ENCODE measurements at regions not wholly inside any gene's neighbourhood (a gene's known extent, or its start where the extent isn't known, plus 50 kb on each side); places are given as distances from the start of the nearest gene placed in this dataset.
A peak's percentile ranks its signal among the peaks of the same experiment; 100 is the strongest.
"Not testable (repeated sequence)": the region's sequence is repeated elsewhere in the genome, so short reads cannot be mapped to it uniquely, and the experiment has no call there.

DNA sequence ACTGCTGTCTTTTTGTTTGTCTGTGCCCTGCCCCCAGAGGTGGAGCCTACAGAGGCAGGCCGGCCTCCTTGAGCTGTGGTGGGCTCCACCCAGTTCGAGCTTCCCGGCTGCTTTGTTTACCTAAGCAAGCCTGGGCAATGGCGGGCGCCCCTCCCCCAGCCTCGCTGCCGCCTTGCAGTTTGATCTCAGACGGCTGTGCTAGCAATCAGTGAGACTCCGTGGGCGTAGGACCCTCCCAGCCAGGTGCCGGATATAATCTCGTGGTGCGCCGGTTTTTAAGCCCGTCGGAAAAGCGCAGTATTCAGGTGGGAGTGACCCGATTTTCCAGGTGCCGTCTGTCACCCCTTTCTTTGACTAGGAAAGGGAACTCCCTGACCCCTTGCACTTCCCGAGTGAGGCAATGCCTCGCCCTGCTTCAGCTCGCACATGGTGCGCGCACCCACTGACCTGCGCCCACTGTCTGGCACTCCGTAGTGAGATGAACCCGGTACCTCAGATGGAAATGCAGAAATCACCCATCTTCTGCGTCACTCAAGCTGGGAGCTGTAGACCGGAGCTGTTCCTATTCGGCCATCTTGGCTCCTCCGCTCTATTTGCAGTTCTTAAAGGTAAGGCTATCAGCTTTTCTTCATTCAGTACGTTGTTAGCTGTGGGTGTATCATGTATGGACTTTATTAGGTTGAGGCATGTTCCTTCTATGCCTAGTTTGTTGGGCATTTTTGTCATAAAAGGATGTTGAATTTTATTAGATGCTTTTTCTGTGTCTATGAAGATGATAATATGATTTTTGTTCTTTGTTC is 178.3 kb downstream of the CDCA7 start:
- WGBS, 10 experiments, result 13 to 100% (median 58%) methylated on average over 1 to 6 of the region's 32 CpGs; no CpG with 5 or more reads in 4 of the 10 experiments
- peak overlapping the region in 1 of 2 donors; percentile 2 for H3K27ac ChIP-seq
- ATAC-seq (replicated peaks in 6 of 8); H3K4me1 ChIP-seq (replicated peaks in 1 of 2); in situ Hi-C loops (cut with MboI; ENCODE audit: low pct_unique_long_range_greater_than_20kb in 2 of 9, low sequenced_read_pairs in 9 of 9, unreplicated experiment in 9 of 9): not testable (repeated sequence)
- H3K4me3 ChIP-seq, result peak overlapping the region; percentile 16 to 34 (median 21)

DNA sequence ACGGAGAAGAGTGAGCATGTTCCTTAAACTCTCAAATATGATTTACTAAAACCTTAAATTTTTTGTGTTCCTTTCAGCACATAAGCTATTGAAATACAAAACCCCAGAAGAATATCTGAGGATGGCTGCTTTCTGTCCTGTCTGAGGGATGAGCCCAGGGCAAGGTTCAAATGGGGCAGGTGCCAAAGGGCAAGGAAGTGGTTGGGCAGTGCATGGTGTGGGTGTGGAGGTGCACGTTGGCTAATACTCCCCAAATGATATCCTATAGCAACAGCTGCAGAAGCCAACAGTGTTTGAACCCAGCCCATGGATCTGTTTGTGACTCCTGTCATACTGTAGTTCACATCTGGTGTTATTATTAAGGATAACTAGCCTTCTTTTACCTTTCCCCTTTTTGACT is 183.0 kb downstream of the CDCA7 start:
- ATAC-seq (replicated peaks in 6 of 8), result no peak
- no peak overlapping the region for H3K27ac ChIP-seq
- in situ Hi-C loops (cut with MboI; ENCODE audit: low pct_unique_long_range_greater_than_20kb in 2 of 9, low sequenced_read_pairs in 9 of 9, unreplicated experiment in 9 of 9), result no loop called here
- WGBS, 10 experiments, result 0 to 100% (median 86%) methylated on average over 1 to 2 of the region's 2 CpGs; no CpG with 5 or more reads in 3 of the 10 experiments
- H3K4me3 ChIP-seq, result no peak overlapping the region
- H3K4me1 ChIP-seq (replicated peaks in 1 of 2), result no peaks in the 10 kb centered on the region

DNA sequence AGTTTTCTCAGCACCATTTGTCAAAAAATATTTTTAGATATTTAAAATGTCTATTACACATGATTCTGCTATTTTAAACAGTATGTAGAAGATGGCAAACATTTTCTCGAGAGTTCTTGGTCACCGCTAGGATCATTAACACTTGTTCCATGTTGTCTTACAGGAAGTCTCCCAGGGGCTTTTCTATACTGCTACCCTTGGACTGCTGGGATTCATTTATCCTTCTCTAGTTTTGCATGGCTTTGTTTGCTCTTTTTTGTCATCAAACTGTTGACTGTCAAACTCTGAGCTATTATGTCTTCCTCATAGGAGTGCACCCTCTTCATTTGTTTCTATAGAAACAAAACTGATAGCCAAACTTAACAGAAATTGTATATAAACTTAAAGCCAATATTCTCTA is 184.9 kb downstream of the CDCA7 start:
- in situ Hi-C loops (cut with MboI; ENCODE audit: low pct_unique_long_range_greater_than_20kb in 2 of 9, low sequenced_read_pairs in 9 of 9, unreplicated experiment in 9 of 9), result no loop called here
- ATAC-seq (replicated peaks in 6 of 8), result peak in 1 of 8 experiments; percentile 92
- H3K27ac ChIP-seq, result no peak overlapping the region
- WGBS, 10 experiments, result 70 to 100% (median 95%) methylated on average over 2 of the region's 2 CpGs; no CpG with 5 or more reads in 1 of the 10 experiments
- H3K4me3 ChIP-seq, result no peak overlapping the region
- no peaks in the 10 kb centered on the region for H3K4me1 ChIP-seq (replicated peaks in 1 of 2)

GRCh38 chr2:173544641-173545363 is 190.1 kb downstream of the CDCA7 start:
- Histone ChIP-seq H3K4me3 (no peak overlapping the region), H3K27ac (no peak overlapping the region), H3K4me1 (replicated peaks in 1 of 2) (no peaks in the 10 kb centered on the region)
- in situ Hi-C loops (cut with MboI; ENCODE audit: low pct_unique_long_range_greater_than_20kb in 2 of 9, low sequenced_read_pairs in 9 of 9, unreplicated experiment in 9 of 9), result no loop called here
- 45 to 96% (median 69%) methylated on average over 3 to 6 of the region's 6 CpGs; no CpG with 5 or more reads in 1 of the 10 experiments for WGBS, 10 experiments
- no peak for ATAC-seq (replicated peaks in 6 of 8)

DNA sequence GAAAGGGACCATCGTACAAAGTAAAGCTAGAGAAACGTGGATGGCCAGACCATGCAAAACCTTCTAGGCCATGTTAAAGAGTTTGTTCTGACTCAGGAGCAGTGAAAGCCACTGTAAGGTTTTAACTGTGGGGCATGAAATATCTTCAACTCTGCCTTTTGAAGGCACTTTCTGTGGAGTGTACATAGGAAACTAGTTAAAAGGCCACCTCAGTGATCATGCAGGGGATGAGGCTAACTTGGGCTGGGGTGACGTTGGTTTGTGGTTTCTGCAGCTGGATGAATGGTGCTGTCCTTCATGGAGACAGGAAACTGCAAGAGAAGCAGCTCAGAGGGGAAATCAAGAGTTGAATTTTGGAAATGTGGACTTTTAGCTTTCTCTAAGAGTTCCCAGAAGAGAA is 190.7 kb downstream of the CDCA7 start:
- Histone ChIP-seq H3K4me3 (no peak overlapping the region), H3K27ac (no peak overlapping the region), H3K4me1 (replicated peaks in 1 of 2) (no peaks in the 10 kb centered on the region)
- 59 to 86% (median 78%) methylated on average over 2 to 3 of the region's 3 CpGs; no CpG with 5 or more reads in 5 of the 10 experiments for WGBS, 10 experiments
- in situ Hi-C loops (cut with MboI; ENCODE audit: low pct_unique_long_range_greater_than_20kb in 2 of 9, low sequenced_read_pairs in 9 of 9, unreplicated experiment in 9 of 9), result no loop called here
- ATAC-seq (replicated peaks in 6 of 8), result no peak

DNA sequence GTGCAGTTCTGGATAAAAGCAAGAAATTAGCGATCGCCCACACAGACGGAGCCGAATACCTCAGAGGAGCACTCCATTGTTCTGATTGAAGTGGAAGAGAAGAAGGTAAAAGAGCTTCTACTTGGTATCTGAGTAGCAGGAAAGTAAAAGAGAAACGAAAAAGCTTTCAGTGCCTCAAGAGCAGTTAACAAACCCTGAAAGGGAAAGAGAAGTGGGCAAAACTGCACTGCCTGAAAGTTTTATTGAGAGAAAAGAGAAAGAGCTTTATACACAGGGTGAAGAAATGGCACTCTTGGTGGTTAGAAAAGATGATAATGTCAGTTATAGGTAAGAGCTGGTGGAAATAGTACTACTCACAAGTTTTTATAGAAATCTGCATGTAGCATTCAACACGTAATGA is 192.8 kb downstream of the CDCA7 start:
- H3K27ac ChIP-seq, result no peak overlapping the region
- H3K4me3 ChIP-seq, result no peak overlapping the region
- ATAC-seq (replicated peaks in 6 of 8), result no peak
- in situ Hi-C loops (cut with MboI; ENCODE audit: low pct_unique_long_range_greater_than_20kb in 2 of 9, low sequenced_read_pairs in 9 of 9, unreplicated experiment in 9 of 9), result no loop called here
- H3K4me1 ChIP-seq (replicated peaks in 1 of 2), result no peaks in the 10 kb centered on the region
- WGBS, 10 experiments, result 77 to 100% (median 84%) methylated on average over 1 to 6 of the region's 6 CpGs; no CpG with 5 or more reads in 1 of the 10 experiments

DNA sequence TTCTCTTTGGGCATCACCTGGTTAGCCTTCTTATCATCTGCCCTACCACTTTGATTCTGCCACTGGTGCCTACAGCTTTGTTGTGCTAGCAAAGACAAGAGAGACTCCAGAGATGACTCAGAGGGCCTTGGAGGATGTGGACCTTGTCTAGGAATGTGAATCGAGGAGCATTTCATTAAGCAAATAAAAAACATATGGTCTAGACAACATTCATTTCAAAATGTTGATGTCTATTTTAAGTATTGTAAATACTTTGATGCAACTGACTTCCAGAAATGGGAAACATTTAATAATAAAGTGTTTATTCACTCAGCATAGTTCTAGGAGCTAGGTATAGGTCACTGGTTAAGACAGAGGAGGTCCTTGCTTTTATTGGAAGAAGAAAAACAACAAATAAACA is 195.5 kb downstream of the CDCA7 start:
- Histone ChIP-seq H3K4me3 (no peak overlapping the region), H3K27ac (no peak overlapping the region), H3K4me1 (replicated peaks in 1 of 2) (peaks cover 0 to 4% of the 10 kb centered on the region in 2 donors)
- ATAC-seq (replicated peaks in 6 of 8), result peak in 3 of 8 experiments; percentile 88 to 94 (median 90)
- in situ Hi-C loops (cut with MboI; ENCODE audit: low pct_unique_long_range_greater_than_20kb in 2 of 9, low sequenced_read_pairs in 9 of 9, unreplicated experiment in 9 of 9), result loop anchor here in 1 of 9 experiments (25.0 kb wide), 1 partner anchor 138 kb away; no protein-coding TSS in a partner anchor
- WGBS, 10 experiments, result 0 to 100% (median 80%) methylated on average over 1 of the region's 1 CpG; no CpG with 5 or more reads in 1 of the 10 experiments

DNA sequence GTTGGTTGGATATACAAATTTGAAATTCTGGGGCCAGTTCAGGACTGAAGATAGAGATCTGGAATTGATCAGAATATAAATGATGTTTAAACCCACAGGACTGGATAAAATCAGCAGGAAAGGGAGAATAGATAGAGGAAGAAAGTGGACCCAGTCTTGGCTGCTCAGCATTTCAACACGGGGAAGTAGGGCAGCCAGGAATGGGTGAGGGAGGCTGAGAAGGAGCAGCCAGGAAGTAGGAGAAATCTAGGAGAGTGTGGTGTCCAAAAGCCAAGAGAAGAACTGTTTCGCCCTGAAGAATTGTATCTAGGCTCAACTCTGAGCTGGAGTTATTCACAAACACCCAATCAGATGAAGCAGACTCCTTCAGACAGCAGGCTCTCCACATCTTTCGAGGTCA is 197.9 kb downstream of the CDCA7 start:
- WGBS, 10 experiments, result 18 to 100% (median 64%) methylated on average over 1 to 3 of the region's 3 CpGs; no CpG with 5 or more reads in 1 of the 10 experiments
- Histone ChIP-seq H3K4me1 (replicated peaks in 1 of 2) (peaks cover 16 to 28% of the 10 kb centered on the region in 2 donors), H3K4me3 (no peak overlapping the region), H3K27ac (no peak overlapping the region)
- ATAC-seq (replicated peaks in 6 of 8), result no peak
- in situ Hi-C loops (cut with MboI; ENCODE audit: low pct_unique_long_range_greater_than_20kb in 2 of 9, low sequenced_read_pairs in 9 of 9, unreplicated experiment in 9 of 9), result loop anchor here in 1 of 9 experiments (25.0 kb wide), 1 partner anchor 140 kb away; no protein-coding TSS in a partner anchor

GRCh38 chr2:173553593-173553992 is 198.9 kb downstream of the CDCA7 start:
- H3K4me3 ChIP-seq, result no peak overlapping the region
- H3K4me1 ChIP-seq (replicated peaks in 1 of 2), result peaks cover 17 to 30% of the 10 kb centered on the region in 2 donors
- WGBS, 10 experiments, result 0 to 91% (median 80%) methylated on average over 2 to 5 of the region's 6 CpGs; no CpG with 5 or more reads in 1 of the 10 experiments
- in situ Hi-C loops (cut with MboI; ENCODE audit: low pct_unique_long_range_greater_than_20kb in 2 of 9, low sequenced_read_pairs in 9 of 9, unreplicated experiment in 9 of 9), result loop anchor here in 1 of 9 experiments (25.0 kb wide), 1 partner anchor 141 kb away; no protein-coding TSS in a partner anchor
- H3K27ac ChIP-seq, result no peak overlapping the region
- ATAC-seq (replicated peaks in 6 of 8), result peak in 3 of 8 experiments; percentile 50 to 77 (median 76)

GRCh38 chr2:173555833-173556232 is 201.2 kb downstream of the CDCA7 start:
- in situ Hi-C loops (cut with MboI; ENCODE audit: low pct_unique_long_range_greater_than_20kb in 2 of 9, low sequenced_read_pairs in 9 of 9, unreplicated experiment in 9 of 9), result loop anchor here in 1 of 9 experiments (25.0 kb wide), 1 partner anchor 144 kb away; no protein-coding TSS in a partner anchor
- Histone ChIP-seq H3K4me3 (no peak overlapping the region), H3K27ac (no peak overlapping the region), H3K4me1 (replicated peaks in 1 of 2) (peaks cover 17 to 30% of the 10 kb centered on the region in 2 donors)
- ATAC-seq (replicated peaks in 6 of 8), result peak in 6 of 8 experiments; percentile 44 to 80 (median 62)
- 0 to 33% (median 0%) methylated on average over 1 of the region's 1 CpG; no CpG with 5 or more reads in 1 of the 10 experiments for WGBS, 10 experiments

DNA sequence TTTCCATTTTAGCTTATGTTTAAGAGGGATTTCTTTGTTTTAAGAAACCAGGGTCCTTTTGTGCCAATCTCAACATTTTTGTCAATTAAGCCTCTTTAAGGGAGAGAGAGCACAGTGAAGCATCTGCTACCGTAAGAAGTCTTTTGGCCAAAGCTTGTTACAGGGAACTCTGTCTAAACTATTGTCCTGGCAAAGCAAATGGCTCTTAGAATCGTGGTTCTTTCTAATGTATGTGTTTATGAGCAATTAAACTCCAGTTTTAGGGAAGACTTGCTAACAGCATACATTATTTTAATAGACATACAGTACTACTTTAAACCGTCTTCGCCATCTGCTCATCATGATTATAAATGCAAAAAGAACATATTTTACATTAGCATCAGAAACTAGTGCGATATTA is 202.1 kb downstream of the CDCA7 start:
- H3K4me3 ChIP-seq, result no peak overlapping the region
- H3K4me1 ChIP-seq (replicated peaks in 1 of 2), result peaks cover 17 to 30% of the 10 kb centered on the region in 2 donors
- no peak for ATAC-seq (replicated peaks in 6 of 8)
- in situ Hi-C loops (cut with MboI; ENCODE audit: low pct_unique_long_range_greater_than_20kb in 2 of 9, low sequenced_read_pairs in 9 of 9, unreplicated experiment in 9 of 9), result loop anchor here in 1 of 9 experiments (25.0 kb wide), 1 partner anchor 145 kb away; no protein-coding TSS in a partner anchor
- no peak overlapping the region for H3K27ac ChIP-seq
- WGBS, 10 experiments, result 0 to 100% (median 66%) methylated on average over 1 to 5 of the region's 5 CpGs; no CpG with 5 or more reads in 2 of the 10 experiments

DNA sequence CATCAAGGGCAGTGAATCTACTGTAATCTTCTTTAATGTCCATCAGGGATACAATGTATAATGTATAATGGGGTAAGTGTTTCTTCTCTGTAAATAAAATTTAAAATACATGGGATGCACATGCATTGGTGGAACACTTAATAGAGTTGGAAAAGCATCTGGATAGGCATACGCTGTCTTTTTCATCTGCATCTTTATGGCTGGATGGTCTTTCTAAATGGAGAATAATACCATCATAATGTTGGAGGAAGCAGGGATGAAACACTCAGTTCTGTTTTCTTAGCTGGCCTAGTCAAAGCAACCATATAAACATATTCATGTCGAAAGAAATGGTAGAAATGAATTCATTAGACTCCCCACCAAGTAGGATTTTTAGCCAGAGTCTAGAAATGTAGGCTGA is 202.8 kb downstream of the CDCA7 start:
- 21 to 100% (median 78%) methylated on average over 1 to 2 of the region's 2 CpGs; no CpG with 5 or more reads in 3 of the 10 experiments for WGBS, 10 experiments
- in situ Hi-C loops (cut with MboI; ENCODE audit: low pct_unique_long_range_greater_than_20kb in 2 of 9, low sequenced_read_pairs in 9 of 9, unreplicated experiment in 9 of 9), result loop anchor here in 1 of 9 experiments (25.0 kb wide), 1 partner anchor 145 kb away; no protein-coding TSS in a partner anchor
- peak in 1 of 8 experiments; percentile 67 for ATAC-seq (replicated peaks in 6 of 8)
- H3K4me3 ChIP-seq, result no peak overlapping the region
- H3K4me1 ChIP-seq (replicated peaks in 1 of 2), result peaks cover 17 to 30% of the 10 kb centered on the region in 2 donors
- no peak overlapping the region for H3K27ac ChIP-seq
